KBM-7 (cell line): ENCODE measurements at regions not wholly inside any gene's neighbourhood (a gene's known extent, or its start where the extent isn't known, plus 50 kb on each side); places are given as distances from the start of the nearest gene placed in this dataset.
A peak's percentile ranks its signal among the peaks of the same experiment; 100 is the strongest.

Experiments
- DNase-seq: peaks from one replicate; pipeline ENCODE4 v3.0.0-alpha.2; 2015
- in situ Hi-C: fragments of 300-500 bp; cut with MboI; formaldehyde crosslinking; loops from 2 replicates; pipeline ENCODE4 v1.14.3; 2020; ENCODE audit warnings: low sequenced_read_pairs, low pct_unique_long_range_greater_than_20kb, mixed read lengths

DNA sequence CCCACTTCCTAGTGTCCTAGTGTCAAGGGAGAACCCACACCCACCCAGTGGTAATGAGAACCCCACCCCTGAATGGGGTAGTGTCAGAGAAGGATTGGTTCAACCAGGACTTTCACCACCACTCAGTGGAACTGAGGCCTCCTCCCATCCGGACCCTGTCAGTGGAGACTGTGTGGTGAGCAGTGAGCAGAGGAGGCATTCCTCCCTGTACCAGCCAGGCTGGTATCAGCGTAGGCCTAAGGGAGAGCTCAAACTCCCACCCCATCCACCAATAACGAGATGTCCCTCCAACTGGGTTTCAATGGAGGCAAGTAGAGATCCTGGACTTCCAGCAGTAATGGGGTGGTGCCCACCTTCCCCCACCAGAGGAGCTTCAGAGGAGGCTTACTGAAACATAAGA lies 1171.4 kb downstream of the TBC1D22A start:
- DNase-seq = no peak
- in situ Hi-C loops = no loop called here

DNA sequence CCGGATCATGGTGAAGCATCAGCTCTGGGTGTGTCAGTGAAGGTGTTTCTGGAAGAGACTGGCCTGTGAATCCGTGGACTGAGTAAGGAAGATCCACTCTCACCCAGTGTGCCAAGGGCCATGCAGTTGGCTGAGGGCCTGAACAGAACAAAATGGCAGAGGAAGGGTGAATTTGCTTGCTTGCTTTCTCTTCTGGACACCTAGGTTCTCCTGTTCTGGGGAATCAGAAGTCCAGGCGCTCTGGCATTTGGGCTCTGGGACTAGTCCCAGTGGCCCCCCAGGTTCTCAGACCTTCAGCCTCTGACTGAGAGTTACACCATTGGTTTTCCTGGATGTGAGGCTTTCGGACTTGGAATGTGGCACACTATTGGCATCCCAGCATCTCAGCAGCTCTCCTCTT lies 1170.8 kb downstream of the TBC1D22A start:
- no peak for DNase-seq
- in situ Hi-C loops = no loop called here

DNA sequence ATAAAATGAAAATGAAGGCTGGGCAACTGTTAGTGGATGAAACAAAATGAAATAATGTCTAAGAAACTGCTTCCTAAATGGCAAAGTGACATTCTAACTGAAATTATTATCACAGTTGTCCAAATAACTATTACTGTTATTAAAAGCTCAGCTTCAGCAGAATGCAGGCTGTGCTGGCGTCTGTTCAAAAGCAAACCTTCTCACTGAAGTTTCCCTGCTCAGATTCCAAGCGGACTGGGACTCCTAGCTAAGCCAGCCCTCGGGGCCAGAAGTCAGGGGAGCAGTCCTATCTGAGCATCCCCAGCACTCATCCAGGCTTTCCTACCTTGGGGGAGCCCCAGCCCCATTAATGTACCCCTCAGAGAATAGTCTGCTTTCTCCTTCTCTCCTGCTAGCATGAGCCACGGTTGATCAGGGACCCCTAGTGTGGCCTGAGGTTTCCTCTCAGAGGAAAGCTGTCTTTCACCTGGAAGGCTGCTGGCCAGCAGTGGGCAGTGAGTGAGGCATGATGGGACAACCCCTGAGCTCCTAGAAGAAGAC lies 1167.3 kb downstream of the TBC1D22A start:
- no peak for DNase-seq
- in situ Hi-C loops = no loop called here

DNA sequence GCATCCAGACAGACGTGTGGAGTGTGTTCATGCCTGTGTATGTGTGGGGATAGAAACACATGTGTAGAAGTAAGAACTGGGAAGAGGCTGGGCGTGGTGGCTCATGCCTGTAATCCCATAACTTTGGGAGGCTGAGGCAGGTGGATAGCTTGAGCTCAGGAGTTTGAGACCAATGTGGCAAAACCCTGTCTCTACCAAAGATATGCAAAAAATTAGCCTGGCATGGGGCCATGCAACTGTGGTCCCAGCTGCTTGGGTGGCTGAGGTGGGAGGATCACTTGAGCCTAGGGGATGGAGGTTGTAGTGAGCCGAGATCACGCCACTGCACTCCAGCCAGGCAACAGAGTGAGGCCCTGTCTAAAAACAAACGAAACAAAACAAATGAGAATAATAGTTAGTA lies 1166.6 kb downstream of the TBC1D22A start:
- in situ Hi-C loops = no loop called here

DNA sequence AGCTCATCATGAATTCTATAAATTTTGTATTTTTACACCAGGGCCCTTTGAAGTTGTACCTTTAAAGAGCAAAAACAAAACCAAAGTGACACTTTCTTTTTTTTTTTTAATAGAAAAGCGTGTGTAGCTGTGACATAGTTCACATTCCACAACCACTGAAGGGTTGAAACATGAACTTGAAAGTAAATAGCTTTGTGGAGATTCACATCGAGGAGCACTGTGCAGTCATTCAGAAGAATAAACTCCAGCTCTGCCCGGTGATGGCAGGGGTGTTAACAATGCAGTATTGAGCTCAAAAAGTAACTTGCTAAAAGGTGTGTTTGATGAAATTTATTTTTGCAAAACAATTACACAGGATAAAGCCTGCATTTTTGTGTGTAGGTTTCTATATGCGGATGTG lies 1166.2 kb downstream of the TBC1D22A start:
- in situ Hi-C loops = no loop called here
- DNase-seq = no peak

More for the DNA sequence above, 1166.6 kb downstream of the TBC1D22A start:
- no peak for DNase-seq

DNA sequence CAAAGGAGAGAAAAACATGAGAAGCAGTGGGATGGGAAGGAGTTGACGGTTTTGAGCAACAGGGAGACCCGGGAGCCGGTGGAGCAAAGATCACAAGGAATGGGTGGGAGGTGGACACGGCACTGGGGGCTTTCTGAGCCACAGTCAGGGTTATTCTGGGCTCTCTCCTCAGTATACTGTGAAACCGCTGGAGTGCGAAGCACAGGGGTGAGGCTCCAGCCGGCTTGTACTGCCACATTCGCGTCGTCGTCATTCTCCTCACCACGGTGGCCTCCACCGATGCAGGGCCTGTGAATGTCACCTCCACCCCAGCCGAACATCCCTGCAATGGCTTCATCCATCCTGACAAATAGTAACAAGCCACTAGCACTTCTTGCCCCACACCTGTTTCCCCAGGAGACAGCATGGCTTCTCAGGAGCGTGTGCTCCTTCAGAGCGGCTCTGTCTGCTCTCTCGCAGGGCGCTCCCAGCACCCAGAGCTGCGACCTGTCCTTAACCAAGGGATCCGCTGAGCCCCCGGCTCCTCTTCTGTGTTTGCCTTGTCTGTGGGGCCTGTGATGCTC lies 1165.3 kb downstream of the TBC1D22A start:
- in situ Hi-C loops = no loop called here
- no peak for DNase-seq

DNA sequence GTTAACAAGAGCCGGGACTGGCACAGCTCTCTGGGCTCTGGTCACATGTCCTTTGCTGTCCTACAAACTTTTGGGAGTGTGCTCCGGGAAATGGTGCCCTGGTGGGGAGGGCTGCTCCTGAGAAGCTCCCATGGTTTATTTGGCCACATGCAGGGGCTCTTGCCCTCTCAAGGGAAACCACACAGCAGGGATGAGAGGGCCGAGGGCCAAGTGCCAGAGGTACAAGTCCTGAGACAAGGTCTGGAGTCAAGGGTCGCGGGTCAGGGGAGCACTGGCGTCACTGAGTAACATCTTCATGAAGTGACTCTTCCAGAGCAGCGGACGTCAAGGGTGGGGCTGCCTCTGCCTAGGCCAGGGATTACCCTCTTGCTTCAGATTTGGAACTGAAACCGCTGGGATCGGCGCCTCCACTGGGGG lies 1160.6 kb downstream of the TBC1D22A start:
- in situ Hi-C loops = no loop called here
- no peak for DNase-seq

DNA sequence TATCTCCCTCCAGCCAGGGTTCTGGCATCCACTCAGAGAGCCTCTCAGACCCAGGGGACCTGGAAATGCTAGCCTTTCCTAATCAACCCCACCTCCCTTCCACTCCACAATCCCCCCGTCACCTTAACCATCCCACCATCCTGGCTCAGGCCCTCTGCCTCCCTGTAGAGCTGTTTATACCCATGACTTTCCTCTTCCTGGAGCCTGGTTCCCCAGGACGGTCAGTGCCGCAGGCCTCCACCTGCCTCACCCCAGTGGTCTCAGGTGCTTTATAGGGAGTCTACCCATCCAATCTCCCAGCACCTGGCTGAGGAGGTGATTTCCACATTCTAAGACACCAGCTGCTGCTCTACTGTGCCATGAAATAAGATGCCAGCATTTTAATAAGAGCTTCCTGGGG lies 1159.5 kb downstream of the TBC1D22A start:
- DNase-seq = no peak
- in situ Hi-C loops = no loop called here

DNA sequence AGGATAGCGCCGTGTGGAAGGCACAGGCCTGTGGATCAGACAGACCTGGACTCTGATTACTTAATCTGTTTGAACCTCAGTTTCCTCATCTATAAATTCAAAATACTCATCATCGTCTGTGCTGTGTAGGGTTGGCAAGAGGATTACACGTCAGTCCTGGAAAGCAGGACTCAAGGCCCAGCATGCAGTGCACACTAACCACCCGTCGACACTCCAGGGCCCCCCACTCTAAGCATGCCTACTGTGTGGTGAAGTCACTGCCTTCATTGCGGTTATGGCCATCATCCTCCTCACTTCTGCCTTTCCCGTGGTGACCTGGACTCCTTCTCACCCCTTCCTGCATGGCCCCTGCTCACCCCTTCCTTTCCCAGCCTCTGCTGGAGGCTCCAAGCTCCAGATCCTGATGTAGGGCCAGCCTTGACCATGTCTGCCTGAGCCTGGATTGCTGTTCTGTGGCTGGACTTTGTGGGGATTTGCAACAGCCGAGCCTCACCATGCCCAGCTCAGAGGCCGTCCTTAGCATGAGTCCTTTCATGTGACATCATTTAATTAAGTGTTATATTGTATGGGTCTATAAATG lies 1158.0 kb downstream of the TBC1D22A start:
- no peak for DNase-seq
- in situ Hi-C loops = no loop called here

DNA sequence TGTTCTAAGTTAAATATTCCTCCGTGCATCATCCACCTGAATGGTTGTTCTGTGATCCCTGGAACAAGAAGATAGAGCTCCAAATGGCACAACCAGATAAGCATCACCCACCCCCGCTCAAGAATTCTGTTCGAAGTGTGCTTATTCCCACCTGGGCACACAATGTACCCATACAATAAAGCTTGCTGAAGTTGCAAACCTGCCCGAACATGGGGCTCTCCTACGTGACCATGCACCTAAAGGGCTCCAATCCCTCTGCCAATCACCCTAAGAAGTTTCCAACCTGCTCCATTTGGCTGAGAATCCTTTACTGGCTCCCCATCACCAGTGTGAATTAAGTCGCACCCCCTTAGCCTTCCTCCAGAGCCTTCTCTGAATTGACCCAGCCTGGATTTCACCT lies 1157.4 kb downstream of the TBC1D22A start:
- in situ Hi-C loops = no loop called here
- no peak for DNase-seq

DNA sequence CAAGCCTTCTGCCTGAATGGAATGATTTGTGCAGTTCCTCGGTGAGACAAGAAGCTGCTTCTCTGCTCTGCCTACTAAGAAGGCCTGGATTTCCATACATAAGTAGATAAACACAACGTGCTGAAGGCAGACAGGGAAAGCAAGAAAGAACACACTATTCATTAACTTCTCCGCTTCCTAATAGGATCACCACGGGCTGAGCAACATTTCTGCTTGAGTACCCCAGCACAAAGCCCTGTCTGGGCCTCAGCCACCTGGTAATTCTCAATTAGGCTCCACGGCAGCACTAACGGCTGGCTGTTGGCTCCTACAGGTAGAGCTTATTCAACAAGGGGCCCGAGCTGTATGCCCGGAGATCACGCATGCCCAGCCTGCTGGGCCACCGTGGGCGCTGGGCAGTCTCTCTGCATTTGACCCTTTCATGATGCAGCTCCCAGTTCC lies 1156.6 kb downstream of the TBC1D22A start:
- no peak for DNase-seq
- in situ Hi-C loops = no loop called here

DNA sequence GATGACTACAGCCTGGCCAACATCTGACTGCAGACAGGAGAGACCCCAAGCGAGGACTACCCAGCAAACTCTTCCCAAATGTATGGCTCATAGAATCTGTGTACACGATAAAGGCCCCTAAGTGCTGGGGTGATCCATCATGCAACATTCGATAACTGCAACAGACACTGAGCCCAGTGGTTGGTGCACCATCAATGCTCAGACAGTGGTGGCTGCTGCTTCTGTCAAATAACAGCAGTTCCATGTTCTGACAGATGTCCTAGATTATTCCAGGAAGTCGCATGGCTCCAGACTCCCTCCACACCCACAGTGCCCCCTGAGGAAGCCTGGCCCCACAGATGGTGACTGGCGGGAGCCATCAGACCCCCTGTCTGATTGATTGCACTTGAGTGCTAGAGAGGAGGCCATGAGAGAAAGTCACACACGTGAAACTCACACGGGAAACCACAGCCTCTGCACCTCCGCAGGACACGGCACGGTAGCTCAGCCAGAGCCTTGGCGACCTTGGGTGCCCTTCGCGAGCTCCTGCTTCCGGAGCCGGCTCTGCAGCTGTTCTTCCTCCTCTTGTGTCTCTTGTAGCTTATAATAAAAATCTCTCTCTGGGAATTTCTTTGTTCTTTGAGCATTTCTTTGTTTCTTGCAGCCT lies 1155.9 kb downstream of the TBC1D22A start:
- peak; percentile 15 for DNase-seq
- in situ Hi-C loops = no loop called here

DNA sequence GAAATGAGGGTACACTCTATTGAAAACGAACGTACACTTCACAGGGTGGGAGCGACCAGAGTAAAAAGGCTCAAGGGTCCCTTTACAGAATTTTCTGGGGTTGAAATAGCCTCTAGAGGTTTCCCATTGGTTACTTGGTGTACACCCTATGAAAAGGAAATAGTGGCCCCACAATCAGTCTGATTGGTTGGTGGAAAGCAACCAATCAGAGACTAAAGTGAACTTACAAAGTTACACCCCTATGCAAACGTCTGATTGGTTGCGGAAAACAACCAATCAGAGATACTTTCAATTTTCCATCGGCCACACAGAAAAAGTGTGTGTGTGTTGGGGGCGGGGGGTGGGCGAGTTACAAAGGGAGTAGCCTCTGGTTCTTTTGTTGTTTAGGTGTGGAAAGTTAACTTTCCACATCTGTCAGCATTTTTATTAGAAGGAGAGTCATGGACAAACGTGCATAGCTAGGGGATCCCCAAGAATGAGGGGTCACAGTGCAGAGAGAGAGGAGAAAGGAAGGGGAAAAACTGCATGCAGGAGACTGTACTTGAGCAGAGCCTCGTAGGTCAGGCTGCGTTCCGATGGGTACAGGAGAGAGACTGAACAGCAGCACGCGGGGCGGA lies 1152.1 kb downstream of the TBC1D22A start:
- no peak for DNase-seq
- in situ Hi-C loops = no loop called here

DNA sequence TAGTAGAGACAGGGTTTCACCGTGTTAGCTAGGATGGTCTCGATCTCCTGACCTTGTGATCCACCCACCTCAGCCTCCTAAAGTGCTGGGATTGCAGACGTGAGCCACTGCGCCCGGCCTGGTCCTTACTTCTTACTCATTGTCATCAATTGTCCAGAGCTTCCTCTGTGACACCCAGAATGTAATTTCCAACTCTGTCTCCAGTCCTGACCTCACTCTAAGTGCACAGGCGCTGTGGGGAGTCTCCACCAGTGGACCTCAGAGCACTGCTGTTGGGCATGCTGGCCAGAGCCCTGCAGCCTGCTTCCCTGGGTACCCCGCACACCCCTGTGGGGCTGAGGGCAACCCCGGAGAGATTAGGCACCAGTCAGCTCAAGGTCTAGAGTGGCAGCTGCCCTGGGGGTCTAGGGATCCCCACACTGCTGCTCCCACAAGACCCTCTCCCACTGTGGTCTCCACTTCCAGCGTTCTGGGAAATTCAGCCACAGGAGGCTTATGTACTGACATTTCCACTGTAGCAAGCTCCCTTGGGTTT lies 1140.3 kb downstream of the TBC1D22A start:
- in situ Hi-C loops = no loop called here
- DNase-seq = no peak

DNA sequence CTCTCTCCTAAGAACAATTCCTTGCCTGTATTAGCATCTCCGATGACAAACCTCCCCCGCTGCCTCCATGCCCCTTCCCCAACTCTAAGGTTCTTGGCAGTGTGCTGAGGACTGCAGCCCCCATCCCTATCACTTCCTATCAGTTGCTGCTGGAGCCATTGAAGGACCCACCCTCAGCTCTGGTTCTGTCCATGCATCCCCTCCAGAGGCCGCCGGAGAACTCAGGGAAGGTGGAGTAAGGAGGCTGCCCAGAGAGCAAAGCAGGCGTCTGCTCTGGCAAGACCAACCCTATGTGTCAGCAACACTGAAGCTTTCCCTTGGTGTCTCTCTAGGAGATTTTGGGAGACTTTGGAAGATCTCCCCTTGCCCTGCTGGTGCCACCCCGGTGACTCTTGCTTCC lies 1139.5 kb downstream of the TBC1D22A start:
- no peak for DNase-seq
- in situ Hi-C loops = no loop called here

DNA sequence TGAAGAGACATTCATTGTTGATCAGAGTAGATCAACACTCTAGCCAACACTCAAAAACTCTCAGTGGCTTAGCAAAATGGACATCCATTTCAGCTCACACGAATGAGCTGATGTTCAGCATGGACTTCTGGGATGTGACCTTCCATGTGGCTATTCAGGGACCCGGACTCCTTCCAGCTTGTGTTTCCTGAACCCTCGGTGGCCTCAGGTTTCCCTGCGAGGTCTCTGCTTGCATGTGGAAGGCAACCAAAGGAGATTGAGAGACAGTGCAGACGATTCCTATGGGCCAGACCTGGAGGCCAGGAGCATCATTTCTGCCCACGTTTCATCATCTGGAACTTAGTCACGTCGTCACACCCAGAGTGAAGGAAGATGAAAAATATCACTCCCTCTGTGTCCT lies 1137.4 kb downstream of the TBC1D22A start:
- no peak for DNase-seq
- in situ Hi-C loops = no loop called here

DNA sequence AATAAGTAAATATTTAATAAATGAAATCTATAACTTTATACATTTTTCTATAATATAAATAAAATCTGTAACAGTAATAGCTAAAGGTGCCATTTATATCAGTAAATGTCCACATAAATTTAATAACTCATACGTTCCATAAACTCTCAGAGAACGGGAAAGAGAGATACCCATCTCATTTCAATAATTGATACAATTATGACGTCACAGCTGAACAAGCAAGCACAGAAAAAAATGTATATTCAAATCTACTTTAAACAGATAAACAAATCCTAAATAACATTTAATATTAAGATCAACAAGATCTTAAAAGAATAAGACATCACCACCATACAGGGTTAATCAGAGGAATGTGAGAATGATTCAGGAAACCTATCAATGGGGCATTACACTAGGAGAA lies 1136.5 kb downstream of the TBC1D22A start:
- in situ Hi-C loops = no loop called here
- no peak for DNase-seq

DNA sequence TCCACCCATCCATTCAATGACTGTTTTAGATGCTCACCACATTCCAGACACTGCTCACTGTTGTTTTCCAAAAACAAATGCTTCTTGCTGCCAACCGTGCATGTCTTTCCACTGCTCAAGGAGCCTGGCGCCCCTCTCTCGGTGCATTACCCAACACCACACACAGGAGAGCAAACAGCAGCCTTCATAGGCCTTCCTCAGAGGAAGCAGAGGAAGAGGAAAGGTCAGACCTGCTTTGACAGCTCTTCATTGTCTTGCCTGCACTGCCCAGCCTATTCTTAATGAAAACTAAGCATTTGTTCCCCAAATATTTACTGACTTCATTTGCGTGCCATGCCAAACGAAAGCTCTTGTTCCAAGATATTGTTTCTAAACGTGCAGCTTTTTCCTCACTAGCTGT lies 1129.2 kb downstream of the TBC1D22A start:
- DNase-seq = no peak
- in situ Hi-C loops = no loop called here

DNA sequence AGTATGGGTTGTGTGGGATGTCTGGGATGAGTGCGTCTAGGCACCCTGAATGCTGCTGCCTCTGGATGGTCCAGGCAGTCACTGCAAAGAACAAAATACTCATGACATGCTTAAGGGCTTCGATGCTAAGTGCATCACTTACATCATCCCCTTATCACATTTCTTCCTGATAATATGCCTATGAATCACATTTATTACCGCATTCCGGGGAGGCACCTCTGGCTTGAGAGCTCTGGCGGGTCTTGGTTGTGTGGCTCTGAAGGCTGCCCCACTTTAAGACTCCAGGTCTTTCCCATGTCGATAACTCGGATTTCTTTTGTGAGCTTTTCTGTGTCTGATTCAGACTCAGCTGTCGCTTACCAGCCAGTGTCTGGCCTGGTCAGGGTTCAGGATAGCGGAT lies 1126.4 kb downstream of the TBC1D22A start:
- in situ Hi-C loops = no loop called here
- no peak for DNase-seq

DNA sequence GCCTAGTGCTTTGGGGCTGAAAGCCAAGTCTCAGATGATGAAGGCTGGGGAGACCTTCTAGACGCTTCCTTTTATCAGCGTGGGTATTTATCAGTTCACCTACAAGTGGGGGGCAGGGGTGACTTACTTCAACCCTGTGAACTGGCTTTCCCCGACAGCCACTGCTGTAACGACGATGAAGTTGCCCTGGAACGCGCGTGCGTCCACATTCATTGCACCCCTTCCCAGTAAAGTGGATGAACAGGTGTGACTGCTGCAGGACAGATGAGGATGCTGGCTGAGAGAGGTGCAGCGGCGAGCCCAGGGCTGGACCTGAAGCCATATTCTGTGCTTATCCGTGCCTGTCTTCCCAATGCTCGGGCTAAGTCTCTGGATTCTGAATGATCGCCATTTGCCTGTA lies 1122.3 kb downstream of the TBC1D22A start:
- no peak for DNase-seq
- in situ Hi-C loops = no loop called here
